C4-2B (cell line): ENCODE measurements at regions not wholly inside any gene's neighbourhood (a gene's known extent, or its start where the extent isn't known, plus 50 kb on each side); places are given as distances from the start of the nearest gene placed in this dataset.

Experiments used
- H3K27ac ChIP-seq: fragments of 450-650 bp; 2 replicates; pipeline ENCODE4 v1.5.1; 2017
- CTCF ChIP-seq: fragments of 450-650 bp; conservative IDR thresholded peaks from 2 replicates; pipeline ENCODE4 v1.5.1; 2017; ENCODE audit warnings: mild to moderate bottlenecking
- ZFX ChIP-seq: fragments of 450-650 bp; IDR thresholded peaks from 2 replicates; pipeline ENCODE4 v1.6.1; 2017

- no peak for TF ChIP-seq ZFX
- TF ChIP-seq CTCF: no peak
- no peak overlapping the region for H3K27ac ChIP-seq
Measured at GRCh38 chr6:147752689-147753403, 244.4 kb downstream of the SAMD5 start.

- TF ChIP-seq ZFX: no peak
- no peak for TF ChIP-seq CTCF
- no peak overlapping the region for H3K27ac ChIP-seq
Measured at GRCh38 chr6:147755999-147756398, 247.5 kb downstream of the SAMD5 start.

- no peak overlapping the region for H3K27ac ChIP-seq
- no peak for TF ChIP-seq CTCF
- TF ChIP-seq ZFX: no peak
Measured at GRCh38 chr6:147756891-147757290, 248.4 kb downstream of the SAMD5 start.

GRCh38 chr6:147757291-147757690 lies 248.8 kb downstream of the SAMD5 start:
- H3K27ac ChIP-seq: no peak overlapping the region
- TF ChIP-seq ZFX (no peak), CTCF (no peak)

- TF ChIP-seq CTCF: no peak
- no peak for TF ChIP-seq ZFX
Measured at GRCh38 chr6:147758303-147758702, 249.8 kb downstream of the SAMD5 start.

GRCh38 chr6:147759093-147759492 lies 250.6 kb downstream of the SAMD5 start:
- no peak for TF ChIP-seq ZFX
- TF ChIP-seq CTCF: no peak
- no peak overlapping the region for H3K27ac ChIP-seq

More at GRCh38 chr6:147758303-147758702, 249.8 kb downstream of the SAMD5 start:
- H3K27ac ChIP-seq: no peak overlapping the region

- TF ChIP-seq ZFX (no peak), CTCF (no peak)
- no peak overlapping the region for H3K27ac ChIP-seq
Measured at GRCh38 chr6:147759536-147759935, 251.0 kb downstream of the SAMD5 start.
